Peyer's patch (tissue), 4 donors: ENCODE measurements at regions not wholly inside any gene's neighbourhood (a gene's known extent, or its start where the extent isn't known, plus 50 kb on each side); places are given as distances from the start of the nearest gene placed in this dataset.
"Not testable (repeated sequence)": the region's sequence is repeated elsewhere in the genome, so short reads cannot be mapped to it uniquely, and the experiment has no call there.

Experiments
- DNase-seq, 3 donors: peaks; one replicate each; pipeline ENCODE4 v3.0.0-alpha.2; 2017 to 2019
- H3K27ac ChIP-seq, 4 donors: fragments of 200-600 bp; sonication (generic); one replicate each; pipeline ENCODE4 v1.5.1; 2016 to 2019
- H3K27me3 ChIP-seq, 2 donors: fragments of 200-600 bp; sonication (generic); one replicate each; pipeline ENCODE4 v1.5.1; 2019
- H3K36me3 ChIP-seq, 3 donors: fragments of 200-600 bp; sonication (generic); one replicate each; pipeline ENCODE4 v1.5.1; 2016 to 2019
- H3K4me1 ChIP-seq, 4 donors: fragments of 200-600 bp; sonication (generic); one replicate each; pipeline ENCODE4 v1.5.1; 2016 to 2019
- H3K4me3 ChIP-seq, 4 donors: fragments of 200-600 bp; sonication (generic); 1 replicate in 3 of 4; 2 replicates in 1 of 4; pipeline ENCODE4 v1.5.1; 2016 to 2019; ENCODE audit warnings: mild to moderate bottlenecking in 1 of 4
- H3K9me3 ChIP-seq, 4 donors: fragments of 200-600 bp; sonication (generic); one replicate each; pipeline ENCODE4 v1.5.1; 2016 to 2019; ENCODE audit warnings: mild to moderate bottlenecking in 1 of 4
- POLR2A ChIP-seq, 2 donors: fragments of 450-650 bp; IDR thresholded peaks; one replicate each; pipeline ENCODE4 v1.5.1; 2017; ENCODE audit warnings: antibody characterized with exemption in 2 of 2, mild to moderate bottlenecking in 2 of 2, moderate library complexity in 2 of 2
- TF ChIP-seq, protein P1 (sequence below), 6 experiments: fragments of 450-650 bp in 4 of 6; fragments of 200-600 bp in 2 of 6; sonication (generic) in 1 of 6; IDR thresholded peaks; one replicate each; pipeline ENCODE4 v1.5.1; 2017 to 2019; ENCODE audit warnings: antibody characterized with exemption in 6 of 6, mild to moderate bottlenecking in 3 of 6, moderate library complexity in 1 of 6

- no peak for TF ChIP-seq POLR2A (IDR thresholded peaks at IDR 0.05)
- TF ChIP-seq, protein P1, sequence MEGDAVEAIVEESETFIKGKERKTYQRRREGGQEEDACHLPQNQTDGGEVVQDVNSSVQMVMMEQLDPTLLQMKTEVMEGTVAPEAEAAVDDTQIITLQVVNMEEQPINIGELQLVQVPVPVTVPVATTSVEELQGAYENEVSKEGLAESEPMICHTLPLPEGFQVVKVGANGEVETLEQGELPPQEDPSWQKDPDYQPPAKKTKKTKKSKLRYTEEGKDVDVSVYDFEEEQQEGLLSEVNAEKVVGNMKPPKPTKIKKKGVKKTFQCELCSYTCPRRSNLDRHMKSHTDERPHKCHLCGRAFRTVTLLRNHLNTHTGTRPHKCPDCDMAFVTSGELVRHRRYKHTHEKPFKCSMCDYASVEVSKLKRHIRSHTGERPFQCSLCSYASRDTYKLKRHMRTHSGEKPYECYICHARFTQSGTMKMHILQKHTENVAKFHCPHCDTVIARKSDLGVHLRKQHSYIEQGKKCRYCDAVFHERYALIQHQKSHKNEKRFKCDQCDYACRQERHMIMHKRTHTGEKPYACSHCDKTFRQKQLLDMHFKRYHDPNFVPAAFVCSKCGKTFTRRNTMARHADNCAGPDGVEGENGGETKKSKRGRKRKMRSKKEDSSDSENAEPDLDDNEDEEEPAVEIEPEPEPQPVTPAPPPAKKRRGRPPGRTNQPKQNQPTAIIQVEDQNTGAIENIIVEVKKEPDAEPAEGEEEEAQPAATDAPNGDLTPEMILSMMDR (IDR thresholded peaks at IDR 0.05) = no peak
- Histone ChIP-seq H3K36me3 (no peaks in the 10 kb centered on the region), H3K4me1 (no peaks in the 10 kb centered on the region), H3K4me3 (no peak overlapping the region), H3K9me3 (peaks cover 0 to 3% (median 0%) of the 10 kb centered on the region in 4 donors), H3K27ac (no peak overlapping the region), H3K27me3 (no peaks in the 10 kb centered on the region)
- DNase-seq = no peak
Observed at GRCh38 chr5:155564541-155564940, 551.0 kb downstream of the KIF4B start.

- H3K4me1 ChIP-seq = no peaks in the 10 kb centered on the region
- DNase-seq = no peak
- no peak overlapping the region for H3K4me3 ChIP-seq
- TF ChIP-seq, protein P1 (IDR thresholded peaks at IDR 0.05) = no peak
- no peak for TF ChIP-seq POLR2A (IDR thresholded peaks at IDR 0.05)
- H3K9me3 ChIP-seq = no peaks in the 10 kb centered on the region
- no peaks in the 10 kb centered on the region for H3K27me3 ChIP-seq
- H3K36me3 ChIP-seq = no peaks in the 10 kb centered on the region
- H3K27ac ChIP-seq = no peak overlapping the region
Observed at GRCh38 chr5:155575861-155576260, 562.3 kb downstream of the KIF4B start.

DNA sequence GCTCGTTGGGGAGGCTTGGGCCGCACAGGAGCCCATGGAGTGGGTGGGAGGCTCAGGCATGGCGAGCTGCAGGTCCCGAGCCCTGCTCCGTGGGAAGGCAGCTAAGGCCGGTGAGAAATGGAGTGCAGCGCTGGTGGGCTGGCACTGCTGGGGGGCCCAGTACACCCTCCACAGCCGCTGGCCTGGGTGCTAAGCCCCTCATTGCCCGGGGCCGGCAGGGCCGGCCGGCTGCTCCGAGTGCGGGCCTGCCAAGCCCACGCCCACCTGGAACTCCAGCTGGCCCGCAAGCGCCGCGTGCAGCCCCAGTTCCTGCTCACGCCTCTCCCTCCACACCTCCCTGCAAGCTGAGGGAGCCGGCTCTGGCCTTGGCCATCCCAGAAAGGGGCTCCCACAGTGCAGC, 573.3 kb downstream of the KIF4B start:
- H3K4me1 ChIP-seq, H3K27me3 ChIP-seq, H3K4me3 ChIP-seq, H3K36me3 ChIP-seq, DNase-seq, H3K9me3 ChIP-seq, H3K27ac ChIP-seq: not testable (repeated sequence)

GRCh38 chr5:155587458-155587857, 573.9 kb downstream of the KIF4B start:
- DNase-seq = no peak
- Histone ChIP-seq H3K4me3 (no peak overlapping the region), H3K27me3 (no peaks in the 10 kb centered on the region), H3K36me3 (no peaks in the 10 kb centered on the region), H3K27ac (no peak overlapping the region), H3K9me3 (no peaks in the 10 kb centered on the region), H3K4me1 (no peaks in the 10 kb centered on the region)
- TF ChIP-seq, protein P1 (IDR thresholded peaks at IDR 0.05) = no peak
- TF ChIP-seq POLR2A (IDR thresholded peaks at IDR 0.05) = no peak

GRCh38 chr5:155591273-155591672, 577.7 kb downstream of the KIF4B start:
- TF ChIP-seq POLR2A (IDR thresholded peaks at IDR 0.05) = no peak
- no peak overlapping the region for H3K27ac ChIP-seq
- no peaks in the 10 kb centered on the region for H3K36me3 ChIP-seq
- no peak for DNase-seq
- no peaks in the 10 kb centered on the region for H3K27me3 ChIP-seq
- H3K4me3 ChIP-seq = no peak overlapping the region
- no peaks in the 10 kb centered on the region for H3K9me3 ChIP-seq
- H3K4me1 ChIP-seq = no peaks in the 10 kb centered on the region

- Histone ChIP-seq H3K9me3 (no peaks in the 10 kb centered on the region), H3K4me3 (no peak overlapping the region), H3K4me1 (no peaks in the 10 kb centered on the region), H3K27me3 (no peaks in the 10 kb centered on the region), H3K36me3 (no peaks in the 10 kb centered on the region), H3K27ac (no peak overlapping the region)
- no peak for TF ChIP-seq POLR2A (IDR thresholded peaks at IDR 0.05)
- TF ChIP-seq, protein P1 (IDR thresholded peaks at IDR 0.05) = no peak
- no peak for DNase-seq
Observed at GRCh38 chr5:155594270-155594669, 580.7 kb downstream of the KIF4B start.

DNA sequence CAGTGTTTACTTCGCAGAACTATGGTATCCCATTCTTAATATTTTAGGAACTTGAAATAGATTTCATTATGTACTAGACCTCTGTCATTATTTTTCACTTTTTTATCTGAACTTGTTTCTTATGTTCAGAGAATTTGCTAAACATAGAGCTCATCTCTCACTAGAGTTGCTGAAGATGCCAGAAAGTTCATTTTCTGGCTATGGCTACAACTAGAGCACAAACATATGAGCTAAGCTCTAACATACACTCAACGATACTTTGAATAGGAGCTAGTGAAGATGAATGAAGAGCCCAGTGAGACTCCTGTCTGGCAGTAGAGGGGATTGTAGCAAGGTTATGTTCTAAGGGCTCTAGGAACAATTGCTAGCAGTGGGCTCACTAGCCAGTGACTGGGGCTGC, 582.2 kb downstream of the KIF4B start:
- Histone ChIP-seq H3K9me3 (no peaks in the 10 kb centered on the region), H3K4me1 (no peaks in the 10 kb centered on the region), H3K27me3 (no peaks in the 10 kb centered on the region), H3K4me3 (no peak overlapping the region), H3K27ac (no peak overlapping the region), H3K36me3 (no peaks in the 10 kb centered on the region)
- DNase-seq = no peak
- no peak for TF ChIP-seq POLR2A (IDR thresholded peaks at IDR 0.05)
- TF ChIP-seq, protein P1 (IDR thresholded peaks at IDR 0.05) = no peak
